PC-3 (cell line): ENCODE measurements at regions not wholly inside any gene's neighbourhood (a gene's known extent, or its start where the extent isn't known, plus 50 kb on each side); places are given as distances from the start of the nearest gene placed in this dataset.

Source experiments
- ATAC-seq: fragments of 200-7000 bp; cut with Tn5 transposase; 2 replicates; pipeline ENCODE4 v1.9.1; 2020; ENCODE audit warnings: mild to moderate bottlenecking, moderate library complexity
- BruUV-seq: library from RNA; stranded (reverse); fragments of 400-500 nt; replicated peaks from 2 replicates; lab custom pipeline; 2021; lab: Mats Ljungman, UMichigan
- CTCF ChIA-PET: fragments of 300-600 bp; sonication (Branson Sonifier 250); formaldehyde crosslinking; loops from one replicate; lab custom pipeline; 2022; ENCODE audit warnings: antibody characterized with exemption; lab: Charles Lee
- POLR2A ChIA-PET: fragments of 300-600 bp; sonication (Branson Sonifier 250); formaldehyde crosslinking; loops from one replicate; lab custom pipeline; 2022; ENCODE audit warnings: antibody characterized with exemption; ENCODE audit not compliant: unreplicated experiment; lab: Charles Lee
- DNase-seq: peaks from one replicate; pipeline ENCODE4 v3.0.0-alpha.2; 2015
- H2AFZ ChIP-seq: fragments of 300-600 bp; sonication (generic); 2 replicates; pipeline ENCODE4 v1.6.0; 2016; ENCODE audit warnings: antibody characterized with exemption, low read length
- H3F3A ChIP-seq: fragments of 300-600 bp; sonication (generic); one replicate; pipeline ENCODE4 v1.6.0; 2017; ENCODE audit warnings: antibody characterized with exemption, low read length, control low read depth, mild to moderate bottlenecking; ENCODE audit not compliant: unreplicated experiment
- H3K27ac ChIP-seq: fragments of 300-600 bp; sonication (generic); 2 replicates; pipeline ENCODE4 v1.5.1; 2016; ENCODE audit warnings: mild to moderate bottlenecking, low read length
- H3K27me3 ChIP-seq: fragments of 300-600 bp; sonication (generic); 2 replicates; pipeline ENCODE4 v1.6.1; 2016; ENCODE audit warnings: low read length, mixed read lengths
- H3K36me3 ChIP-seq: fragments of 300-600 bp; sonication (generic); 2 replicates; pipeline ENCODE4 v1.6.1; 2016; ENCODE audit warnings: low read depth, mixed run types, low read length, mixed read lengths
- H3K4me1 ChIP-seq: fragments of 300-600 bp; sonication (generic); 2 replicates; pipeline ENCODE4 v1.5.1; 2016; ENCODE audit warnings: low read length; ENCODE audit not compliant: insufficient read depth
- H3K4me2 ChIP-seq: fragments of 300-600 bp; sonication (generic); 2 replicates; pipeline ENCODE4 v1.6.0; 2016; ENCODE audit warnings: low read length
- H3K4me3 ChIP-seq: fragments of 300-600 bp; sonication (generic); 2 replicates; pipeline ENCODE4 v1.5.1; 2016; ENCODE audit warnings: mild to moderate bottlenecking, low read length, mixed read lengths
- H3K79me2 ChIP-seq: fragments of 300-600 bp; sonication (generic); 2 replicates; pipeline ENCODE4 v1.6.1; 2017; ENCODE audit warnings: low read length, mixed read lengths
- H3K9ac ChIP-seq: fragments of 300-600 bp; sonication (generic); 2 replicates; pipeline ENCODE4 v1.6.0; 2016; ENCODE audit warnings: mild to moderate bottlenecking, low read length
- H3K9me2 ChIP-seq: fragments of 300-600 bp; sonication (generic); replicated peaks from 2 replicates; pipeline ENCODE4 v1.6.1; 2016; ENCODE audit warnings: mixed run types, low read length, mixed read lengths
- H3K9me3 ChIP-seq: fragments of 300-600 bp; sonication (generic); 2 replicates; pipeline ENCODE4 v1.6.1; 2016; ENCODE audit warnings: low read length, mixed read lengths
- H4K20me1 ChIP-seq: fragments of 300-600 bp; sonication (generic); 2 replicates; pipeline ENCODE4 v1.6.1; 2016; ENCODE audit warnings: low read length, mixed read lengths
- EZH2 ChIP-seq: fragments of 300-600 bp; sonication (generic); IDR thresholded peaks from one replicate; pipeline ENCODE4 v1.6.1; 2017; ENCODE audit warnings: antibody characterized with exemption, mild to moderate bottlenecking, low read length; ENCODE audit not compliant: unreplicated experiment
- EZH2phosphoT487 ChIP-seq: fragments of 300-600 bp; sonication (generic); IDR thresholded peaks from 2 replicates; pipeline ENCODE4 v1.6.1; 2018; ENCODE audit warnings: mild to moderate bottlenecking, antibody characterized with exemption, low read length, borderline replicate concordance
- intact Hi-C: fragments of 100-400 bp; cut with micrococcal nuclease; formaldehyde crosslinking; loops from 2 replicates; pipeline ENCODE4 v1.9.0; 2023
- TF ChIP-seq, protein P1 (sequence below): fragments of 300-600 bp; sonication (generic); conservative IDR thresholded peaks from 2 replicates; pipeline ENCODE4 v1.5.1; 2017; ENCODE audit warnings: antibody characterized with exemption, low read depth, mild to moderate bottlenecking, low read length

DNA sequence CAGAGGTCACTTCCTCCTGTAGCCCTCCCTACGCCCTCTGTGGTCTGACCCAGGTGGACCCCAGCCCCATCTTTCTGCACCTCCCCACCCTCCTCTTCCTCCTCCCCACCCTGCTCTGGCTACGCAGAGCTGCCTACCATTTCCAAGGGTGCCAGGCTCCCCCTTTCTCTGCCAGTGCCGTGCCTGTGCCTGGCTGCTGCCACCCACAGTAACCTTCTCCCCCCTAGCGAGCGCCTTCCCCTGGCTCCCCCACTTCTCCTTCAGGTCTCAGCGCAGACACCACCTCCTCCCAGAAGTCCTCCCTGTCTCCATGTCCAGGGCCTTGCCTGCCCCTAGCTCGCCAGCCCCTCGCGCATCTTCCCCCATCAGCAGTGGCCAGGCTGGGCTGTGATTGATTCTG lies 471.5 kb downstream of the PTPRU start:
- H3K27me3 ChIP-seq = no peaks in the 10 kb centered on the region
- peak overlapping the region; percentile 65; the same call in 1 of the 2 replicates for H3K4me2 ChIP-seq
- no peak for ATAC-seq
- H3K4me3 ChIP-seq = no peak overlapping the region
- peak overlapping the region; percentile 74 for H3K9ac ChIP-seq
- H3F3A ChIP-seq = peaks cover 16% of the 10 kb centered on the region
- intact Hi-C loops = loop anchor here (2.0 to 5.0 kb wide), 7 partner anchors 69 to 1000 kb away; partner anchors contain the start of gene PTPRU
- no peaks in the 10 kb centered on the region for H3K9me2 ChIP-seq
- H2AFZ ChIP-seq = no peak overlapping the region
- no peaks in the 10 kb centered on the region for H3K79me2 ChIP-seq
- H3K9me3 ChIP-seq = no peaks in the 10 kb centered on the region
- TF ChIP-seq EZH2 (no peak), EZH2phosphoT487 (no peak)
- TF ChIP-seq, protein P1, sequence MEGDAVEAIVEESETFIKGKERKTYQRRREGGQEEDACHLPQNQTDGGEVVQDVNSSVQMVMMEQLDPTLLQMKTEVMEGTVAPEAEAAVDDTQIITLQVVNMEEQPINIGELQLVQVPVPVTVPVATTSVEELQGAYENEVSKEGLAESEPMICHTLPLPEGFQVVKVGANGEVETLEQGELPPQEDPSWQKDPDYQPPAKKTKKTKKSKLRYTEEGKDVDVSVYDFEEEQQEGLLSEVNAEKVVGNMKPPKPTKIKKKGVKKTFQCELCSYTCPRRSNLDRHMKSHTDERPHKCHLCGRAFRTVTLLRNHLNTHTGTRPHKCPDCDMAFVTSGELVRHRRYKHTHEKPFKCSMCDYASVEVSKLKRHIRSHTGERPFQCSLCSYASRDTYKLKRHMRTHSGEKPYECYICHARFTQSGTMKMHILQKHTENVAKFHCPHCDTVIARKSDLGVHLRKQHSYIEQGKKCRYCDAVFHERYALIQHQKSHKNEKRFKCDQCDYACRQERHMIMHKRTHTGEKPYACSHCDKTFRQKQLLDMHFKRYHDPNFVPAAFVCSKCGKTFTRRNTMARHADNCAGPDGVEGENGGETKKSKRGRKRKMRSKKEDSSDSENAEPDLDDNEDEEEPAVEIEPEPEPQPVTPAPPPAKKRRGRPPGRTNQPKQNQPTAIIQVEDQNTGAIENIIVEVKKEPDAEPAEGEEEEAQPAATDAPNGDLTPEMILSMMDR = no peak
- CTCF ChIA-PET = no interaction called here
- BruUV-seq = no TSS peak
- peaks cover 50% of the 10 kb centered on the region for H3K4me1 ChIP-seq
- POLR2A ChIA-PET = no interaction called here
- H4K20me1 ChIP-seq = no peaks in the 10 kb centered on the region
- H3K27ac ChIP-seq = peak overlapping the region; percentile 98
- H3K36me3 ChIP-seq = no peaks in the 10 kb centered on the region
- DNase-seq = no peak

DNA sequence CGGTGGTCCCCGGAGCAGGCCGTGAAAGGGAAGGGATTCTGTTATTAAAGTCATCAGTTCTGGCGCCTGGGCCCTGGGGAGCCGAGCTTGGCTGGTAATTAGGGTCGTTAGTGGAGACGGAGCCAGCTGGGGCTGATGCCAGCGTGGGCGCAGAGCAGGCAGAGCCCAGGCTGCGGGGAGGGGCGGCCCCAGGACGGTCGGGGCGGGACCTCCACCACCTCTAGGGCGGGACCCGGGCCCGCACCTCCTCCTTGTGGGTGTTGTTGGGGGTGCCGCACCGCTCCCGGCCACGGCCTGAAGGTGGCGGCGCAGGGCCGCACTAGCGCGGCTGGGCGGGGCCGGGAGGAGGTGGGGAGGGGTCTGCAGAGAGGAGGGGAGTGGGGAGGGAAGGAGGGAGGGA lies 470.6 kb downstream of the PTPRU start:
- intact Hi-C loops = loop anchor here (5.0 kb wide), 4 partner anchors 85 to 1000 kb away; partner anchors contain the start of gene PTPRU
- Histone ChIP-seq H2AFZ (peak overlapping the region; percentile 62; the same call in 1 of the 2 replicates), H3K9ac (no peak overlapping the region), H3K36me3 (no peaks in the 10 kb centered on the region), H3K4me3 (0 out of 2 replicates have a peak overlapping the region, but pooled peaks have one; percentile 37), H3K4me1 (peaks cover 41% of the 10 kb centered on the region), H3K27me3 (no peaks in the 10 kb centered on the region), H3K4me2 (peak overlapping the region; percentile 67), H3F3A (peaks cover 16% of the 10 kb centered on the region), H3K9me3 (no peaks in the 10 kb centered on the region), H4K20me1 (no peaks in the 10 kb centered on the region), H3K27ac (no peak overlapping the region), H3K79me2 (no peaks in the 10 kb centered on the region), H3K9me2 (no peaks in the 10 kb centered on the region)
- ChIA-PET POLR2A (no interaction called here), CTCF (interaction anchor here (0.6 kb wide), 1 partner anchor 614 kb away, joined by 3 read pairs; no protein-coding TSS in a partner anchor)
- TF ChIP-seq, protein P1 = peak; percentile 67
- no peak for TF ChIP-seq EZH2
- DNase-seq = peak; percentile 75
- ATAC-seq = peak; percentile 48
- BruUV-seq = no TSS peak

DNA sequence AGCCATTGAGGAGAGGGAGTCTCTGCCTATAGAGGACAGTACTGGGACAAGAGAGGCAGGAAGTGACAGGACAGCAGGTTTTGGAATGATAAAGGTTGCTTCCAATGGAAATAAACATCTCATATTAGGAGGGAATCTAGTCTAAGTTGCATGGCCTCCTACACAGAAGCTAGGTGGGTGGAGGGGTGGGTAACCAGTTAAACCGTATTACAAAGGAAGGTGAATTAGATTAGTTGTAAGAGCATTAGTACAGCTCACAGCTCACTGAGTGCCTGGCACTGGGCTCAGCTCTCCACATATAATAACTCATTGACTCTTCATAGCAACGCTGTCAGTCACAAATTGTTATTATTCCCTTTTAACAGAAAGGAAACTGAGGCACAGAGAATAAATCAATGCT lies 468.1 kb downstream of the PTPRU start:
- peaks cover 10% of the 10 kb centered on the region for H3F3A ChIP-seq
- H4K20me1 ChIP-seq = no peaks in the 10 kb centered on the region
- no peak overlapping the region for H2AFZ ChIP-seq
- intact Hi-C loops = loop anchor here (5.0 kb wide), 1 partner anchor 362 kb away; no protein-coding TSS in a partner anchor
- TF ChIP-seq, protein P1 = no peak
- TF ChIP-seq EZH2 (no peak), EZH2phosphoT487 (no peak)
- no peaks in the 10 kb centered on the region for H3K9me2 ChIP-seq
- CTCF ChIA-PET = no interaction called here
- no peak overlapping the region for H3K27ac ChIP-seq
- H3K36me3 ChIP-seq = no peaks in the 10 kb centered on the region
- H3K27me3 ChIP-seq = no peaks in the 10 kb centered on the region
- H3K4me2 ChIP-seq = no peak overlapping the region
- no peaks in the 10 kb centered on the region for H3K9me3 ChIP-seq
- BruUV-seq = no TSS peak
- peaks cover 19% of the 10 kb centered on the region for H3K4me1 ChIP-seq
- ATAC-seq (no peak), DNase-seq (no peak)
- no peak overlapping the region for H3K9ac ChIP-seq
- H3K4me3 ChIP-seq = no peak overlapping the region
- H3K79me2 ChIP-seq = no peaks in the 10 kb centered on the region
- POLR2A ChIA-PET = no interaction called here
